Upper lobe of right lung (tissue), 1 donor: ENCODE measurements at regions not wholly inside any gene's neighbourhood (a gene's known extent, or its start where the extent isn't known, plus 50 kb on each side); places are given as distances from the start of the nearest gene placed in this dataset.

Experiments used
- ATAC-seq: fragments of 200-7000 bp; cut with Tn5 transposase; one replicate; pipeline ENCODE4 v1.9.1; 2020; ENCODE audit warnings: mild to moderate bottlenecking, moderate library complexity
- DNase-seq: peaks from one replicate; pipeline ENCODE4 v3.0.0-alpha.2; 2020
- H3K27ac ChIP-seq: fragments of 200-600 bp; one replicate; pipeline ENCODE4 v1.8.0; 2022
- H3K27me3 ChIP-seq: fragments of 200-600 bp; one replicate; pipeline ENCODE4 v1.8.0; 2022; ENCODE audit warnings: mild to moderate bottlenecking
- H3K36me3 ChIP-seq: fragments of 200-600 bp; one replicate; pipeline ENCODE4 v1.8.0; 2022
- H3K4me1 ChIP-seq: fragments of 200-600 bp; one replicate; pipeline ENCODE4 v1.8.0; 2022
- H3K4me3 ChIP-seq: fragments of 200-600 bp; one replicate; pipeline ENCODE4 v1.8.0; 2022; ENCODE audit warnings: mild to moderate bottlenecking
- H3K9me3 ChIP-seq: fragments of 200-600 bp; one replicate; pipeline ENCODE4 v1.8.0; 2022
- CTCF ChIP-seq: fragments of 200-600 bp; IDR thresholded peaks from one replicate; pipeline ENCODE4 v1.8.0; 2022; ENCODE audit warnings: antibody characterized with exemption
- intact Hi-C: fragments of 100-400 bp; cut with DNase I; formaldehyde crosslinking; loops from one replicate; pipeline ENCODE4 v1.11.0; 2022
- donor health status: DM: no; HTN: yes; CAD: no; lungs with severe emphysema.

- H3K4me1 ChIP-seq: peaks cover 7% of the 10 kb centered on the region
- no peak for DNase-seq
- ATAC-seq: peak; percentile 80
- intact Hi-C loops: no loop called here
- H3K9me3 ChIP-seq: no peaks in the 10 kb centered on the region
- no peaks in the 10 kb centered on the region for H3K27me3 ChIP-seq
- peak overlapping the region; percentile 8 for H3K27ac ChIP-seq
- no peak overlapping the region for H3K4me3 ChIP-seq
- H3K36me3 ChIP-seq: no peaks in the 10 kb centered on the region
- no peak for TF ChIP-seq CTCF
These were observed 79.0 kb upstream of the PLXNA4 start for GRCh38 chr7:132655131-132655727.

- intact Hi-C loops: no loop called here
- no peaks in the 10 kb centered on the region for H3K36me3 ChIP-seq
- no peak for ATAC-seq
These were observed 77.9 kb upstream of the PLXNA4 start for GRCh38 chr7:132654150-132654549.

GRCh38 chr7:132653366-132653930 lies 77.2 kb upstream of the PLXNA4 start:
- intact Hi-C loops: no loop called here
- H3K4me3 ChIP-seq: no peak overlapping the region
- no peak for TF ChIP-seq CTCF
- ATAC-seq (no peak), DNase-seq (no peak)
- H3K9me3 ChIP-seq: no peaks in the 10 kb centered on the region
- no peaks in the 10 kb centered on the region for H3K36me3 ChIP-seq
- peaks cover 7% of the 10 kb centered on the region for H3K4me1 ChIP-seq
- no peaks in the 10 kb centered on the region for H3K27me3 ChIP-seq
- no peak overlapping the region for H3K27ac ChIP-seq

More at GRCh38 chr7:132654150-132654549, 77.9 kb upstream of the PLXNA4 start:
- no peaks in the 10 kb centered on the region for H3K27me3 ChIP-seq
- no peak for DNase-seq
- TF ChIP-seq CTCF: peak; percentile 23
- H3K4me3 ChIP-seq: no peak overlapping the region
- H3K27ac ChIP-seq: no peak overlapping the region
- no peaks in the 10 kb centered on the region for H3K9me3 ChIP-seq
- H3K4me1 ChIP-seq: peaks cover 7% of the 10 kb centered on the region

- Histone ChIP-seq H3K4me1 (peaks cover 7% of the 10 kb centered on the region), H3K27me3 (no peaks in the 10 kb centered on the region), H3K36me3 (no peaks in the 10 kb centered on the region), H3K4me3 (no peak overlapping the region), H3K9me3 (no peaks in the 10 kb centered on the region), H3K27ac (no peak overlapping the region)
- no peak for TF ChIP-seq CTCF
- intact Hi-C loops: no loop called here
- DNase-seq: no peak
- no peak for ATAC-seq
These were observed 76.2 kb upstream of the PLXNA4 start for GRCh38 chr7:132652507-132652906.

GRCh38 chr7:132650498-132650897 lies 74.2 kb upstream of the PLXNA4 start:
- no peak for ATAC-seq
- Histone ChIP-seq H3K27me3 (no peaks in the 10 kb centered on the region), H3K9me3 (no peaks in the 10 kb centered on the region), H3K36me3 (no peaks in the 10 kb centered on the region), H3K27ac (no peak overlapping the region), H3K4me3 (no peak overlapping the region), H3K4me1 (peaks cover 7% of the 10 kb centered on the region)
- DNase-seq: no peak
- intact Hi-C loops: no loop called here
- TF ChIP-seq CTCF: no peak
